ENCODE measurements at regions not wholly inside any gene's neighbourhood (a gene's known extent, or its start where the extent isn't known, plus 50 kb on each side); places are given as distances from the start of the nearest gene placed in this dataset.

DNA sequence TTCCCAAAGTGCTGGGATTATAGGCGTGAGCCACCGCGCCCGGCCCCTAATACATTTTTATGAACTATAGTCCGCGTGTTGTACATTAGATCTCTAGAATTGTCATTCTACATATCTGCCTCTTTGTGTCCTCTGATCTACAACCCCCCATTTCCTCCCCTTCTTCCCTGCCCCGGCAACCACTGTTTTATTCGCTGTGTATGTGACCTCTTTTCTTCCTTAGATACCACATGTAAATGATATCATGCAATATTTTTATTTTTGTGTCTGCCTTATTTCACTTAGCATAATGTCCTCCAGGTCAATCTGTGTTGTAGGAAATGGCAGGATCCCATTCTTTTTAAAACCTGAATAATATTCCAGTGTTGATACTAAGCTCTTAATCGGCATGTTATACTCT is 99.5 kb upstream of the NRIP1 start:
- Histone ChIP-seq H3K9ac (no peak overlapping the region), H3K79me2 (ENCODE audit: low read depth) (no peaks in the 10 kb centered on the region), H3F3A (ENCODE audit: low read depth) (no peaks in the 10 kb centered on the region), H4K20me1 (ENCODE audit: low read depth) (no peaks in the 10 kb centered on the region), H2AFZ (replicated peaks) (no peak overlapping the region), H3K27ac (no peak overlapping the region), H3K4me1 (no peaks in the 10 kb centered on the region), H3K36me3 (no peaks in the 10 kb centered on the region), H3K27me3 (no peaks in the 10 kb centered on the region), H3K4me2 (no peak overlapping the region), H3K4me3 (no peak overlapping the region), H3K9me3 (ENCODE audit: low read depth) (no peaks in the 10 kb centered on the region)
- Mint-ChIP-seq H3K36me3 (no peaks in the 10 kb centered on the region), H3K27ac (no peak overlapping the region), H3K4me3 (no peak overlapping the region), H3K4me1 (no peaks in the 10 kb centered on the region), H3K27me3 (ENCODE audit: insufficient read depth, low read depth) (peaks cover 2% of the 10 kb centered on the region), H3K9me3 (peaks cover 3% of the 10 kb centered on the region)
- no peak for TF ChIP-seq EZH2 (IDR thresholded peaks at IDR 0.05)
- TF ChIP-seq EZH2phosphoT487 (IDR thresholded peaks at IDR 0.05), result no peak
- TF ChIP-seq, protein P1, sequence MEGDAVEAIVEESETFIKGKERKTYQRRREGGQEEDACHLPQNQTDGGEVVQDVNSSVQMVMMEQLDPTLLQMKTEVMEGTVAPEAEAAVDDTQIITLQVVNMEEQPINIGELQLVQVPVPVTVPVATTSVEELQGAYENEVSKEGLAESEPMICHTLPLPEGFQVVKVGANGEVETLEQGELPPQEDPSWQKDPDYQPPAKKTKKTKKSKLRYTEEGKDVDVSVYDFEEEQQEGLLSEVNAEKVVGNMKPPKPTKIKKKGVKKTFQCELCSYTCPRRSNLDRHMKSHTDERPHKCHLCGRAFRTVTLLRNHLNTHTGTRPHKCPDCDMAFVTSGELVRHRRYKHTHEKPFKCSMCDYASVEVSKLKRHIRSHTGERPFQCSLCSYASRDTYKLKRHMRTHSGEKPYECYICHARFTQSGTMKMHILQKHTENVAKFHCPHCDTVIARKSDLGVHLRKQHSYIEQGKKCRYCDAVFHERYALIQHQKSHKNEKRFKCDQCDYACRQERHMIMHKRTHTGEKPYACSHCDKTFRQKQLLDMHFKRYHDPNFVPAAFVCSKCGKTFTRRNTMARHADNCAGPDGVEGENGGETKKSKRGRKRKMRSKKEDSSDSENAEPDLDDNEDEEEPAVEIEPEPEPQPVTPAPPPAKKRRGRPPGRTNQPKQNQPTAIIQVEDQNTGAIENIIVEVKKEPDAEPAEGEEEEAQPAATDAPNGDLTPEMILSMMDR (IDR thresholded peaks at IDR 0.05), result no peak
- DNase-seq (ENCODE audit: low spot score), result no peak

DNA sequence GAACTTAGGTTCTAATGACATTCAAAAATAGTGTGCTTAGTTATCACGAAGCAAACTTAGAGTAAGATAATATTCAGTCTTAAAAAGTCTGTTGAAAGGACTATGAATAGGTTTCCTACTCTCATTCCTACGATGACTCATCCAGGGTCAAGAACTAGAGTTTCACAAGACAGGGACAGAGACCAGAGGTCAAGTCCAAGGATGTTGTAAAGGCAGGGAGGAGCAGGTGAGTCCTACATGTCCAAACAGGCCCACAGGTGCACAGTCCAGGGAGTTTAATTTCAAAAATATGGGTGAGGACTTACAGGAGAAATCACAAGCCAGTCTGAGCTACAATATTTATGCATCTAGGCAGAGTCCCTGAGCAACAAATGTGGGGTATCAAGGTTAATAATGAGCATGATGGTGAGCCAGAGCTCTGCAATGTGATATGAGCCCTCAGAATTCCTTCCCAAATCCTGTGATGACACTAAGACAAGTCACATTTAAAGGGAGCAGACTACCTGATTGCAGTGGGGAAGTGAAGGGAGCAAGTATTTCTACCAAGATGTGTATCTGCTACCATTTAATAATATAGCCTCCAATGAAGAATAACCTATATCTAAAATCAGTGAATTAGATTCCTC is 100.0 kb upstream of the NRIP1 start:
- DNase-seq (ENCODE audit: low spot score), result no peak
- H3K27me3 Mint-ChIP-seq (ENCODE audit: insufficient read depth, low read depth), result peaks cover 2% of the 10 kb centered on the region
- no peaks in the 10 kb centered on the region for H3K4me1 Mint-ChIP-seq
- peaks cover 3% of the 10 kb centered on the region for H3K9me3 Mint-ChIP-seq
- Histone ChIP-seq H3K4me3 (no peak overlapping the region), H3K27ac (no peak overlapping the region), H3K79me2 (ENCODE audit: low read depth) (no peaks in the 10 kb centered on the region), H3K9ac (no peak overlapping the region), H3K9me3 (ENCODE audit: low read depth) (no peaks in the 10 kb centered on the region), H3K36me3 (no peaks in the 10 kb centered on the region), H4K20me1 (ENCODE audit: low read depth) (no peaks in the 10 kb centered on the region), H3K4me2 (no peak overlapping the region), H3F3A (ENCODE audit: low read depth) (no peaks in the 10 kb centered on the region), H3K4me1 (no peaks in the 10 kb centered on the region), H2AFZ (replicated peaks) (no peak overlapping the region), H3K27me3 (no peaks in the 10 kb centered on the region)
- TF ChIP-seq, protein P1 (IDR thresholded peaks at IDR 0.05), result no peak
- TF ChIP-seq EZH2 (IDR thresholded peaks at IDR 0.05), result no peak
- no peak for TF ChIP-seq EZH2phosphoT487 (IDR thresholded peaks at IDR 0.05)
- H3K27ac Mint-ChIP-seq, result no peak overlapping the region
- no peaks in the 10 kb centered on the region for H3K36me3 Mint-ChIP-seq
- H3K4me3 Mint-ChIP-seq, result no peak overlapping the region

DNA sequence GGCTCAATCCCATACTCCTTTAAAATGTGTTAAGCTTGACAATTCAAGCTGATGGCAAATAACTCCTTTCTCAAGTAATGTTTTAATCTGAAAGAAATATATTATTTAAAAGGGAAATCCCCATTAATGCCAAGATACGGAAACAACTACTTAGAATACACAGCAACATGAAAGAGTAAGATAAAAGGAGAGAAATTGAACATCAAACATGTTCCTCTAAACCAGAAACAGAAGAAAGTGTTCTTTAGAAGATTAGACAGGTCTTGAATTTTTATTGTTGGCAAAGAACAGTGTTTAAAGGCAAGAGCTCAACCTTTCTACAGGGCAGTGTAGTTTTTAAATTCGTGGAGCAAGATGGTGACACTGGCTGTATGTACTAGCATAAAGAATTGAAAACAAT is 105.8 kb upstream of the NRIP1 start:
- H3K36me3 ChIP-seq, result no peaks in the 10 kb centered on the region
- H3K36me3 Mint-ChIP-seq, result no peaks in the 10 kb centered on the region
- H2AFZ ChIP-seq (replicated peaks), result no peak overlapping the region
- no peak overlapping the region for H3K4me3 Mint-ChIP-seq
- H4K20me1 ChIP-seq (ENCODE audit: low read depth), result no peaks in the 10 kb centered on the region
- no peaks in the 10 kb centered on the region for H3F3A ChIP-seq (ENCODE audit: low read depth)
- H3K9me3 ChIP-seq (ENCODE audit: low read depth), result no peaks in the 10 kb centered on the region
- TF ChIP-seq, protein P1 (IDR thresholded peaks at IDR 0.05), result no peak
- TF ChIP-seq EZH2phosphoT487 (IDR thresholded peaks at IDR 0.05) (no peak), EZH2 (IDR thresholded peaks at IDR 0.05) (no peak)
- no peaks in the 10 kb centered on the region for H3K27me3 ChIP-seq
- no peaks in the 10 kb centered on the region for H3K4me1 Mint-ChIP-seq
- H3K9me3 Mint-ChIP-seq, result no peaks in the 10 kb centered on the region
- H3K9ac ChIP-seq, result no peak overlapping the region
- H3K27ac Mint-ChIP-seq, result no peak overlapping the region
- no peak overlapping the region for H3K4me2 ChIP-seq
- H3K4me1 ChIP-seq, result no peaks in the 10 kb centered on the region
- H3K4me3 ChIP-seq, result no peak overlapping the region
- H3K27me3 Mint-ChIP-seq (ENCODE audit: insufficient read depth, low read depth), result peaks cover 2% of the 10 kb centered on the region
- no peak for DNase-seq (ENCODE audit: low spot score)
- no peak overlapping the region for H3K27ac ChIP-seq
- no peaks in the 10 kb centered on the region for H3K79me2 ChIP-seq (ENCODE audit: low read depth)

Measured in neural progenitor cell (in vitro differentiated cells).